Naive B cell (primary cell): ENCODE measurements at regions not wholly inside any gene's neighbourhood (a gene's known extent, or its start where the extent isn't known, plus 50 kb on each side); places are given as distances from the start of the nearest gene placed in this dataset.
A peak's percentile ranks its signal among the peaks of the same experiment; 100 is the strongest.

Experiments
- ATAC-seq, 2 donors: fragments of 150-1000 bp; cut with Tn5 transposase; 2 replicates each; pipeline ENCODE4 v1.10.0; 2021; ENCODE audit warnings: low read depth in 2 of 2, mild to moderate bottlenecking in 2 of 2, moderate library complexity in 2 of 2
- DNase-seq: peaks from one replicate; pipeline ENCODE4 v3.0.0; 2022
- H3K27ac Mint-ChIP-seq, 6 donors: one replicate each; pipeline ENCODE4 v1.8.0; 2020 to 2022; ENCODE audit warnings: mild to moderate bottlenecking in 6 of 6, mixed read lengths in 6 of 6, moderate library complexity in 5 of 6, inconsistent platforms in 2 of 6
- H3K27me3 Mint-ChIP-seq, 3 donors: one replicate each; pipeline ENCODE4 v1.8.0; 2021 to 2022; ENCODE audit warnings: mixed read lengths in 3 of 3, mild to moderate bottlenecking in 1 of 3
- H3K36me3 Mint-ChIP-seq, 2 donors: one replicate each; pipeline ENCODE4 v1.8.0; 2020 to 2022; ENCODE audit warnings: mixed read lengths in 2 of 2, inconsistent platforms in 1 of 2, mild to moderate bottlenecking in 1 of 2
- H3K4me1 Mint-ChIP-seq, 3 donors: one replicate each; pipeline ENCODE4 v1.8.0; 2020 to 2022; ENCODE audit warnings: mixed read lengths in 3 of 3, inconsistent platforms in 1 of 3, mild to moderate bottlenecking in 1 of 3, moderate library complexity in 1 of 3
- H3K4me3 Mint-ChIP-seq, 8 donors: one replicate each; pipeline ENCODE4 v1.8.0; 2020 to 2022; ENCODE audit warnings: mild to moderate bottlenecking in 8 of 8, mixed read lengths in 8 of 8, moderate library complexity in 8 of 8, inconsistent platforms in 2 of 8
- H3K9me3 Mint-ChIP-seq, 7 donors: one replicate each; pipeline ENCODE4 v1.8.0; 2020 to 2022; ENCODE audit warnings: mixed read lengths in 7 of 7, mild to moderate bottlenecking in 5 of 7, inconsistent platforms in 2 of 7, moderate library complexity in 1 of 7

DNA sequence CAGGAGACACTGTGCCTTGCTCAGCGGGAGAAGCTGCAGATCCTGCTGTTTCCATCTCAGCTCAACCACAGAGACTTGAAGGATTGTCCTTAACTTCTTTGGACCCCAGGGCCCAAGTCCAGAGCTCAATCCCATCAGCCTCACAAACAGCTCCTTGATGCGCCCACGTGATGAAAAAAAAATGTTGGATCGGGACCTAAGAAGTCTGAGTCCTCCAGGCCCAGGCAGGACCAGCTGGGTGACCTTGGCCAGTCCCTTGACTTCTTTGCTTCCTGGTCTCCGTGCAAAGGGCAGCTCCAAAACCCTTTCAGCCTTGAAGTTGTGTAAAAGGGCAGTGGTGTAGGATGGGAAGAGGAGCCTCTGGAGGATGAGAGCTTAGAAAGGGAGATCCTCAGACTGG, 175.5 kb downstream of the ZFP36L2 start:
- Mint-ChIP-seq H3K27ac (peak overlapping the region in 3 of 6 donors; percentile 15 to 94 (median 52)), H3K4me3 (no peak overlapping the region), H3K9me3 (no peaks in the 10 kb centered on the region), H3K27me3 (peaks cover 11 to 39% (median 32%) of the 10 kb centered on the region in 3 donors), H3K36me3 (no peaks in the 10 kb centered on the region), H3K4me1 (peaks cover 23 to 51% (median 35%) of the 10 kb centered on the region in 3 donors)
- ATAC-seq (no peak), DNase-seq (no peak)

DNA sequence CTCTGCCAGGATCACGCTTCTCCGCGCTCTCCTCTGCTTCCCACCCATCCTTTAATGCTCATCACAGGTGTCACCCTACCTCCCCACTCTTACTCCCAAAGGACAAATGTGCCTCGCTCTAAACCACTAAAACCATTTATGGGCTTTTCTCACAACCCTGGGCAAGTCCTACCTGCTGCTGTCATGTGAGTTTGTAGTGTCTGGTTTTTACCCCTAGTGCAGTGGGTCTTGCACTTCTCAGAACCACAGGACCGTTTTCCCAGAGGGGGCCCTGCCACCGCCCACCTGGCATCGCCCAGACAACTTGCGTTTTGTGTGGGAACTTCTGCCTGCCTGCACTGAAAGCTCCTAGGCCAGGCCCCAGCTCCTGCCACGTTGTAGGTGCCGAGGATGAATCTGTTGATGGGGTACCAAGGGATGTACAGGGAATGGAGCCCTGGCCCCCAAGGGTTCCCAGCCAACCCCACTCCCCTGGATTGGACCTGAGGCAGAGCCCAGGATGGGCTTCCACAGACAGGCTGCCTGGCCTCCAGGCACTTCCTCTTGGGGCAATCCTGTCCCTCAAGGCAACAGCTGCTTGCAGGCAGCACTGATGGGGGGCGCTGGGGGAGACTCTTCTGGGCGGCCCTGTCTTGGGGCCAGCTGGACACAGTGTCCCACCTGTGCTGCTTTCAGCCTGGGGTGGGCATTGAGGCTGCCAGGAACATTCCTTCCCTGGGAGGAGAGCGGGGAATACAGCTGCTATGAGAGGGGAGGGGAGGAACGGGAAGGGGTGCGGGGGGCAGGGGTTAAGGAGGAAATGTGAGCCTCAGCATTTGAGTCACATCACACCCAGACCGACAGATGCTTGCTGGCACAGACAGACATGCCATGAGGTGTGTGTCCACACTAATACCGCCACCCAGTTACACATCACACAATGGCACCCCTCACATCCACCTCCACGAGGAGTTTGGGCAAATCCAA, 176.3 kb downstream of the ZFP36L2 start:
- Mint-ChIP-seq H3K27me3 (peaks cover 11 to 31% (median 27%) of the 10 kb centered on the region in 3 donors), H3K27ac (peak overlapping the region in 3 of 6 donors; percentile 11 to 87 (median 52)), H3K4me1 (peaks cover 23 to 44% (median 35%) of the 10 kb centered on the region in 3 donors), H3K36me3 (no peaks in the 10 kb centered on the region), H3K4me3 (peak overlapping the region in 2 of 8 donors; percentile 22 to 56), H3K9me3 (no peaks in the 10 kb centered on the region)
- no peak for ATAC-seq
- no peak for DNase-seq

DNA sequence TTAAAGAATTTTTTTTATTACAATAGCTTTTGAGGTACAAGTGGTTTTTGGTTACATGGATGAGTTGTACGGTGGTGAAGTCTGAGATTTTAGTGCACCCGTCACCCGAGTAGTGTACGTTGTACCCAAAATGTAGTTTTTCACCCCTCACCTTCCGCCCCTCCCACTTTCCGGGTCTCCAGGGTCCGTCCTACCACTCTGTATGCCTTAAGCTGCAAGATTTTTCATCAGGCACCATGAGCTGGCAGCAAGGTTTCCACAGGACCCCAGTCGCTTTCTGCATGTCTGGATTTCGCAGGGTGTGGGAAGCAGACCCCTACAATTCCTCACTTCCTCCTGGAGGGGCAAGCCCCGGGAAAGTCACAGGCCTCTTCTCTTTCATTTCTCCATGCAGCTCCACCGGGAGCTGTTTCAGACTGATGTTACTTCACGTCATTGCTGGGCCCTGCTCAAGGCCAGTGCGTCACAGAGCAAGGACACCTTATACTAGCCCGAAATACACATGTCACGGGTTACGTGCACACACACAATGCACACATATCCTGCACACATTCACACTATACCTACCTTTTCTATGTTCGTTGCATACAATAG, 179.1 kb downstream of the ZFP36L2 start:
- Mint-ChIP-seq H3K27me3 (peaks cover 6 to 22% (median 21%) of the 10 kb centered on the region in 3 donors), H3K4me1 (peaks cover 23 to 37% (median 30%) of the 10 kb centered on the region in 3 donors), H3K27ac (peak overlapping the region in 1 of 6 donors; percentile 16), H3K4me3 (peak overlapping the region in 1 of 8 donors; percentile 59), H3K36me3 (no peaks in the 10 kb centered on the region), H3K9me3 (no peaks in the 10 kb centered on the region)
- ATAC-seq (no peak), DNase-seq (no peak)

DNA sequence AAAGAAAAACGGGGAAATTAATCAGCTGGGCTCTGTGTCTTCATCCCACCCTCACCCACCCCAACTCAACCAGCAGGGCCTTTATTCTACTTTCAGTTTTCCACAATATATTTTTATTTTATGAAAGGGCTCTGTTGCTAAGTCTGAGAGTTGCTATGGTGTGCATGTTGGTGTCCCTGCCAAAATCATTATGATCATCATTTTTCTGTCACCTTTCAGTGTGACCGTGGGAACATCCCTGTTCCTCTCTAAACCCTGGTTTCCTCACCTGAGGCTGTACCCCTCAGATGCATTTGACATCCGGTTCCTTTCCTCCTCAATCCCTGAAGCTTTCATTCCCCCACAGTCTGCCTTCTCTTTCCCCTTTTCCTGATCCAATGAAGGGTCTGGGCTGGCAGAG, 180.5 kb downstream of the ZFP36L2 start:
- Mint-ChIP-seq H3K4me1 (peaks cover 20 to 31% (median 25%) of the 10 kb centered on the region in 3 donors), H3K4me3 (no peak overlapping the region), H3K36me3 (no peaks in the 10 kb centered on the region), H3K9me3 (no peaks in the 10 kb centered on the region), H3K27ac (peak overlapping the region in 1 of 6 donors; percentile 70), H3K27me3 (peaks cover 3 to 16% (median 14%) of the 10 kb centered on the region in 3 donors)
- ATAC-seq (no peak), DNase-seq (no peak)

DNA sequence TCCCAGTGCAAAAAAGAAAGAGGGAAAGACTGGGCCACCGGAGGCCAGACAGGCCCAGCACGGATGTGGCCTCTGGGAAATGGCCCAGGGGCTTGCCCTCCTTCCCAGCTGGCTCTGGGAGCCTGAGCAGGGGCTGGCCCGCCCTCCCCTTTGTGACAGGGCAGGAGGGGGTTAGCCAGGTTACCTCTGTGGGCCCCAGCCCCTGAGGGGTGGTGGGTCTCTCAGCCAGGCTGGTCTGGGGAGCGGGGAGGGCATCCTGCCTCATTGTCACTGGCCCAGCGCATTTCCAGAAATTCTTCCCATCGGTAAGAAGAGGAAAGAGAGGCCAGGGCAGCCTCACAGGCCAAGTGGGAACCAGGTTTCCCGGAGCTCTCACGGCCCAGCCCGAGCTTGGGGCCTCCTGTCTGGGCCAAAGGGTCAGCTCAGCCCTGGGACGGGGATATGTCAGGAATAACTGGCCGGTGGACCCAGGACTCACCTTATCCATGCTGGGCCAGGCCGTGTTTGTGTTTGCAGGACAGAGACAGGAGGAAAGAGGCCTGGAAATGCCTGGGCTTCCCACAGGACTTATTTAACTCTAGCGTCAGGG, 182.2 kb downstream of the ZFP36L2 start:
- ATAC-seq (no peak), DNase-seq (no peak)
- no peaks in the 10 kb centered on the region for H3K9me3 Mint-ChIP-seq
- H3K4me3 Mint-ChIP-seq = no peak overlapping the region
- H3K27me3 Mint-ChIP-seq = peaks cover 0 to 3% (median 0%) of the 10 kb centered on the region in 3 donors
- H3K27ac Mint-ChIP-seq = peak overlapping the region in 1 of 6 donors; percentile 26
- no peaks in the 10 kb centered on the region for H3K36me3 Mint-ChIP-seq
- H3K4me1 Mint-ChIP-seq = peaks cover 8 to 16% (median 13%) of the 10 kb centered on the region in 3 donors

DNA sequence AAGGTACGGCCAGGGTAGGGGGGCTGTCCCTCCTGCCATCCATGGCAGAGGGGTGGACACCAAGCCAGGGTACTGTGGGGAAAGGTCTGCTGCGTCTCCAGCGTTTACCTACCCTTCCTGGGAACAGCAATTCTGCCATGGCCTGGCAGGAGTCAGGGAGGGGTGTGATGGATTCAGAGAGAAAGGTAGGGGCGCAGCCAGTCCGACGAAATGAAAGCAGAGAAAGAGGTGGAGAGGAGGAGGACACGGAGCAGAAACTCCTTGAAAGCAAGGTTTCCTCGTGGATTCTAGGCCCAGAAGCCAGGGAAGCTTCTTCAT, 182.9 kb downstream of the ZFP36L2 start:
- no peaks in the 10 kb centered on the region for H3K27me3 Mint-ChIP-seq
- H3K4me3 Mint-ChIP-seq = no peak overlapping the region
- ATAC-seq = no peak
- peak overlapping the region in 2 of 6 donors; percentile 26 to 28 for H3K27ac Mint-ChIP-seq
- H3K9me3 Mint-ChIP-seq = no peaks in the 10 kb centered on the region
- H3K4me1 Mint-ChIP-seq = peaks cover 8 to 16% (median 12%) of the 10 kb centered on the region in 3 donors
- no peaks in the 10 kb centered on the region for H3K36me3 Mint-ChIP-seq
- DNase-seq = no peak

DNA sequence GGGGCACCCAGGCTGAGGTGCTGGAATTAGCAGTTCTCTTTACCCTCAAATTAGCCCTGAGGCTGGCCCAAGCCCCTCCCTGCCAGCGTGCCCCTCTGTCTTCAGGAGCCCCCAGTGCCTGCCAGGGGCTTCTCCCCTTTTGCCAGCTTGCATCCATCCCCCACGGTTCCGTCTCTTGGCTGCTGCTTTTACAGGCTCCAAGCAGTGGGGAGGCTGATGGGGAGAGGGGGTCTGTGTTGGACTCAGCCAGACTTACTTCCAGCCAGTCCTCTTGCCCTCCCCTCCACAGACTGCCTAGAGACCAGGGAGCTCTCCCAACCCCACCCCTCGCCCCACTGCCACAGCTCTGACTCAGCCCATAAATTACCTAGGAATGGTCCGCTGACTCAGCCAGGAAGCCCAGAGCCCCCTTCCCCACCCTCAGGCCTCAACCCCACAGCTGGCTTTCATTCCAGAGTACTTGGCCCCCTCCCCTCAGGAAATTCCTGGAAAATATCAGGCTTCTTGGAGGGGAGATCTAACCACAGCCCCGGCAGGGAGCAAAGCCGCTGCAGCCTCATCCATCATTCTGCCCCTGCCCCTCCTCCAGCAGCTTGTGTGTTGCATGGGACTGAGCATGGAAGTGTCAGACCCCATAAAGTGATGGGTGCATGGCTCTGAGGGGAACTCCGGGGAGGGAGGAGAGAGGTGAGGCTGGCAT, 184.6 kb downstream of the ZFP36L2 start:
- no peak overlapping the region for H3K4me3 Mint-ChIP-seq
- H3K27me3 Mint-ChIP-seq = no peaks in the 10 kb centered on the region
- H3K9me3 Mint-ChIP-seq = no peaks in the 10 kb centered on the region
- H3K4me1 Mint-ChIP-seq = peaks cover 3 to 9% (median 4%) of the 10 kb centered on the region in 3 donors
- H3K36me3 Mint-ChIP-seq = no peaks in the 10 kb centered on the region
- ATAC-seq = no peak
- peak overlapping the region in 1 of 6 donors; percentile 2 for H3K27ac Mint-ChIP-seq
- DNase-seq = no peak

DNA sequence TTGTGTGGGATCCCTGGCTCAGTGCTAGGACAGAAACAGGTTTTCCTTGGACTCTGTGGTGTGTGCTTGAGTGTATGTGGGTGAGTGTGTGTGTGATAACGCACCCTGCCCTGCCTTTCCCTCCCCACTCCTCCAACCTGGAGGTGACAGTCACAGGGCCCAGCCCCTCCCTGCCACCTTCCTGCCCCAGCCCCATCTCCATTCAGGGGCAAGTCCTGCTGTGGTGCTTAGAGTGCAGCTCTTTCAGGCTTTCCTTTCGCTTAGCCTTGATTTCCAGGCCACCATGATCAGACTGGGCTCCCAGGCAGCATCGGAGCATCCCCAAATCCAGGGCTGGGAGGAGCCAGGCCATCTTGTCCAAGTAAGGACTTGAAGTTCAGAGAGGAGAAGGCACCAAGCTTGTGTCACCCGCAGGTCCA, 185.2 kb downstream of the ZFP36L2 start:
- Mint-ChIP-seq H3K36me3 (no peaks in the 10 kb centered on the region), H3K27ac (no peak overlapping the region), H3K4me3 (no peak overlapping the region), H3K27me3 (no peaks in the 10 kb centered on the region), H3K9me3 (no peaks in the 10 kb centered on the region), H3K4me1 (peaks cover 0 to 3% (median 0%) of the 10 kb centered on the region in 3 donors)
- no peak for DNase-seq
- ATAC-seq = no peak

DNA sequence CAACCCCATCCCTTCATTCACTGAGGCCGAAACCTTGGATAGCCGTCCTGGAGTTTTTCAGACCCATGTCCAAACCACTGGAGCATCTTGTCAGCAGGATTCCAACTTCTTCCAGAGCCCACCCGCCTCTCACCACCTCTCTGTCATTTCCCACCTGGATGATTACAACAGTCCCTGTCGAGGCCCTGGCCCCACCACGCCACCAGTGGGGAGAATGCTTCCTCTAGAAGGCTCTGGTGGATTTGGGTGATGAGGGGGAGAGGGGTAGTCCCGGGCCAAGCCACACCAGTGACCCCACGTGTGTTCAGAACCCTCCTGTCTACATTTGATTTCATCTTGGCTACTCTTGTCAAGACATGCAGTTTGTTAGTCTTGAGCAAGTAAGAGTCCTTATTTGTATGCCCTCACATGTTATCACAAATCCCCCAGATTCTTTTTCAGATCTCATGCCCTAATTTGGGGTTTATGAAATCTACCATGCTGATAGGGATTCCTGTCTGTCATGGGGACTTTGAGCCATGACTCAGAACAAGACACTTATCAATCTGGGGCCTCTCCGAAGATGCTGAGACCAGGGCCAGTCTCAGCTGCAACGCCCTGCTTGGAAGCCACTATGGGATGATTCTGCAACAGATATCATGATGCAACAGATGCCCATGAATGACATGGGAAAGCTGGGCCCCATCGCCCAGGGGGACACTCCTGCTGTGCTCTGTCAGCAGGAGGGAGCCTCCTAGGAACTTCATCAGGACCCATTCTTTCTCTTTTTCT, 186.1 kb downstream of the ZFP36L2 start:
- Mint-ChIP-seq H3K4me1 (no peaks in the 10 kb centered on the region), H3K27me3 (no peaks in the 10 kb centered on the region), H3K27ac (peak overlapping the region in 2 of 6 donors; percentile 47 to 59), H3K4me3 (no peak overlapping the region), H3K36me3 (no peaks in the 10 kb centered on the region), H3K9me3 (no peaks in the 10 kb centered on the region)
- ATAC-seq = no peak
- DNase-seq = no peak

DNA sequence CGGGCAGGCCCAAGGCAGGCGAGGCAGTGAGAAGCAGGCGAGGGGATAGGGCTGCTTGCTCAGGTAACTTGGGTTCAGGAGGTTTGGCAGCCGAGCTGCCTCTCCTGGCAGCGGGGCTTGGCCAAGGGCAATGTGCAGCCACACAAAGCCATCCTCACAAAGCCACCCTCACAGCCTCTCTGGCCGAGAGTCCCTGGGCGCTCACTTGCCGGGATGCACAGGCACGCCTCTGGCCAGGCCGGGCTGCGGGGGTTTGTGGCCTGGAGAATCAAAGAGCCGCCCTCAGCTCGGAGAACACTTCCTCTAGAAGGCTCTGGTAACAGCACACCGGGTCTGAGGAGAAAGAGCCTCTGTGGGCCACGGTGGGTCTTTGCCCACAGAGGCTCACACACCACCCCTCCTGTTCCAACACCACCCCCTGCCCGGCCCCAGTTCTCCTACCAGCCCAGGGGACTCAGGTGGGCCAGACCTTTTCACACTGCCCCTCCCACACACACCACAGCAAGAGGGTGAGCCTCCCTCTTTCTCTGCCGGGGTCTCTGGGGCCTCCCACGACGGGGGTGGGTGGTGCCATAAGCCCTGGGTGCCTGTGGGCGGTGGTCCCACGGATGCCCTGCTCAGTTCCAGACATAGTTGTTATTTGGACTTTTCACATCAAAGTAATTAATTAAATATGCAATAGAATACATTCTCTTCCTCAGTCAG, 186.9 kb downstream of the ZFP36L2 start:
- Mint-ChIP-seq H3K27me3 (no peaks in the 10 kb centered on the region), H3K4me3 (no peak overlapping the region), H3K36me3 (no peaks in the 10 kb centered on the region), H3K4me1 (no peaks in the 10 kb centered on the region), H3K27ac (peak overlapping the region in 4 of 6 donors; percentile 16 to 65 (median 53)), H3K9me3 (no peaks in the 10 kb centered on the region)
- no peak for DNase-seq
- ATAC-seq = no peak

DNA sequence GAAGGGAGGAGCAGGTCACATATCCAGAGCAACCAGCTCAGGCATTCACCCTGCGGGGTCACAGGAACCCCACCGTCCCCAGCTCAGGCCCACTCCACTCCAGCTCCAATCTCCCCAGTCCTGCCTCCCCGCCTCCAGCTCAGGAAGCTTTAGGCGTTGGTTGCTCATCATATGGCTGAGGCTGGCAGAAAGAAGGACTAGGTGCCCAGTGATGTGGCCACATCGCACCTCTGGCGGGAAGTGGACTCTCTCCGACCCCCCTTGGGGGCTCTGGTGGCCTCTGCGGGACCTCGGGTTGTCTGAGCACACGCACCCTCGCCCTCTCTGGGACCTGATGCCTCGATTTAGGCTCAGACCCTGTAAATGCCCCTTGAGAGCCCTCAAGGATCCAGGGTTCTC, 187.7 kb downstream of the ZFP36L2 start:
- Mint-ChIP-seq H3K9me3 (no peaks in the 10 kb centered on the region), H3K4me1 (no peaks in the 10 kb centered on the region), H3K36me3 (no peaks in the 10 kb centered on the region), H3K27ac (no peak overlapping the region), H3K4me3 (no peak overlapping the region), H3K27me3 (no peaks in the 10 kb centered on the region)
- DNase-seq (no peak), ATAC-seq (no peak)

DNA sequence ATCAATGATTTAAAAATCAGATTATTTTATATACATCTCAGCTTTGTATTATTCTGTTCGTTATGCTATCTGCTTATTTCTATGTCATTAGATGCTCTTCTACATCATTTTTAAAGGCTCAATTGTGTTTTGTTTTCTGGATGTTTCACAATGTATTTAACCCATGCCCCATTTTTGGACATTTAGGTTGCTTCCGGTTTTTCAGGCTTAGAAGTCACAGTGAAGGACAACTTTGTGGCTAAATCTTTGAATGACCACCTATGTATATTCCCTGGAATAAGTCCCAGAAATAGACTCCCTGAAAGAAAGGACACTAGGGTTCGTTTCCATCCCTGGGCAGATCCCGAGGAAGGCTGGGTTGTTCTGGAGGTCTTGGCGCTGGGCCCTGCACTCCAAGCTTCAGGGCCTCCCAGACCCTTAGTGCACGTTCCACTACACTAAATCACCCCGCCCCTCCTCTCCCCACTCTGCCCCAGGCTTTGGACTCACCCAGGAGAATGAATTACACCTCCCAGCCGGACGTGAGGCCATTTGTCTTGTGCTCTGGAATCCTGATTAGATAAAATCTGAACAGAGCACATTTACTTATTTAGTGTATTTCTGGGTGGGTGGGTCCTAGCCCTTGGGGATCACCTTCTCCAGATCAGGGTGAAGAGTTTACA, 188.2 kb downstream of the ZFP36L2 start:
- peak overlapping the region in 1 of 6 donors; percentile 79 for H3K27ac Mint-ChIP-seq
- ATAC-seq (no peak), DNase-seq (no peak)
- no peaks in the 10 kb centered on the region for H3K27me3 Mint-ChIP-seq
- no peaks in the 10 kb centered on the region for H3K36me3 Mint-ChIP-seq
- no peaks in the 10 kb centered on the region for H3K9me3 Mint-ChIP-seq
- H3K4me1 Mint-ChIP-seq = no peaks in the 10 kb centered on the region
- H3K4me3 Mint-ChIP-seq = no peak overlapping the region
